HG02884 (cell line): ENCODE measurements at regions not wholly inside any gene's neighbourhood (a gene's known extent, or its start where the extent isn't known, plus 50 kb on each side); places are given as distances from the start of the nearest gene placed in this dataset.
"Not testable (repeated sequence)": the region's sequence is repeated elsewhere in the genome, so short reads cannot be mapped to it uniquely, and the experiment has no call there.

Experiments used
- ATAC-seq: cut with Tn5 transposase; IDR thresholded peaks from one replicate; pipeline ENCODE4 v1.9.1; 2021; ENCODE audit warnings: mild to moderate bottlenecking, moderate library complexity; ENCODE audit not compliant: unreplicated experiment

DNA sequence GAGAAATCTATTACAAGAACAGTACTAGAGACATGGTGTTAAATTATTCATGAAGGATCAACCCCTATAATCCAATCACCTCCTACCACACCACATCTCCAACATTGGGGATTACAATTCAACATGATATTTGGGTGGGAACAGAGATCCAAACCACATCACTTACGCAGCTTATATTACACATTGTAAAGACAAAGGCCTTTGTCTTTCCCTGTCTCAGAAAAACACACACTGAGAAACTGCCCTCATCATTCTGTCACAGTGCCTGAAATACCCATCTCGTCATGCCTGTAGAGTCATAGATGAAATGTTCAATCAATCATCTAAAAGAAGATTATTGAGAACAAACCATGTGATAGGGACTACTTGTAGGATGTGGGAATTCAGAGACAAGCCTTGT is 558.8 kb upstream of the GRIA3 start:
- no peak for ATAC-seq

DNA sequence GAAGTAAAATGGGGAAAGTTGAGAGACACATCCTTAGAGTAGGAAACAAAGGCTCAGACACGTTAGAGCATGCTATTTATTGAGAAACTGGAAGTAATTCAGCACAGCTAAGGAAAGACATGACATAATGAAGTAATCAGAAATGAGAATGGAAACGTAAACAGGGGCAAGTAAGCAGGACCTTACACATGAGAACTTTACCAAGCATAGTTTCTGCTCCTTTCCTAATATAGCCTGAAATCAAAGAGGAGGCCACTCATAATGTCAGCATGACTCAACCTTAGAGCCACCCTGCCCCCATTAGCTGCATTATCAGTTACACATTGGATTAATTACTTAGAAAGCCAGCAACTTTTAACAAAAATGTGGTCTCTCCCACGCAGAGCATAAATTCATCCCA is 558.3 kb upstream of the GRIA3 start:
- ATAC-seq, result no peak

DNA sequence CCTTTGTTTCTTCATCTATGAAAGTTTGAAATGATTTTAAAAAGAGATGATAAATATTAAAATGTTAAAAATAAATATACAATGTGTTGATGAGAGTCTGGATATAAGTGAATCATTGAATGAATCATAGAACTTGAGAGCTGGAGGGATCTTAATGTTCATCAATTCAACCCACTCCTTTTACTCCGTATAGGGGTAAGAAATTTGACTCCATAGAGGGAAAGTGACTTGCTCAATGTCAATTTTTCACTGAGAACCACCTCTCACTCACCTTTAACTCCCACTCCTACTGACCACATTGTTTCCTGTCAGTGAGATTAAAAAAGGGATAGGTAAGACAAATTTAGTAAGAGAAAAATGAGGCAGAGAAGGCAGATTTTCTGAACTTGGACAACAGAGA is 557.2 kb upstream of the GRIA3 start:
- ATAC-seq, result no peak

DNA sequence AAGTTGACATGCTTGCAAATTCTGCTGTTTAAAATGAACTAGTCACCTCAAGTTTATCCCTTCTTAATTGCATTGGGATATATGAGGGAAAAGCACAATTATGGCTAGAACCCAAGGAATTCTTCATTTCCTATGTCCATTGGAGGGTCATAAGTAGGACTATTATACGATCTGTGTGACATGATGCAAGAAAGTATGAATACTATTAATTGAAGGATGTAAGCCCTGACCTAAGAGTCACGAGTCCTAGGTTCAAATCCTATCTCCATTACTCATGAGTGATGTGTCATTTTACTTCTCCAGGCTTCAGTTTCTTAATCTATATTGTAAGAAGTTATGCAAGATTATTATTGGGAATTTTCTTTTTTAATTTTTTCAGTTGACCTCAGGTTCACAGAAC is 542.9 kb upstream of the GRIA3 start:
- no peak for ATAC-seq

DNA sequence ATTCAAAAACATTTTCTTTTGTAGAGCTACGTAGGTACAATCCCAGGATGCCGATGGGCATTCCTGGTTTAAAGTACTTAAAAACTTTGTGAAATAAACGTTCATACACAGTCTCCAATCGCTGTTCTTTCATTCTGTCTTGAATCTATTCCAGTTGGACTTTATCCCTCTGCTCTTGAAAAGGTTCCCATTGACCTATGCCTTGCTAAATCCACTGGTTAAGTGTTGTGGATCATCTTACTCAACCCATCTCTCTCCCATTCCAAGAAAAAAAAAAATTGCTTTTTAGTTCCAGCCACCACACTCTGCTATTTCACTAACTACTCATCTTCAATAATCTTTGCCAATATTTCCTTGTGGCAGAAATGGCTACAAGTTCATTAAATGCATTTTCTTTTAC is 542.3 kb upstream of the GRIA3 start:
- no peak for ATAC-seq

DNA sequence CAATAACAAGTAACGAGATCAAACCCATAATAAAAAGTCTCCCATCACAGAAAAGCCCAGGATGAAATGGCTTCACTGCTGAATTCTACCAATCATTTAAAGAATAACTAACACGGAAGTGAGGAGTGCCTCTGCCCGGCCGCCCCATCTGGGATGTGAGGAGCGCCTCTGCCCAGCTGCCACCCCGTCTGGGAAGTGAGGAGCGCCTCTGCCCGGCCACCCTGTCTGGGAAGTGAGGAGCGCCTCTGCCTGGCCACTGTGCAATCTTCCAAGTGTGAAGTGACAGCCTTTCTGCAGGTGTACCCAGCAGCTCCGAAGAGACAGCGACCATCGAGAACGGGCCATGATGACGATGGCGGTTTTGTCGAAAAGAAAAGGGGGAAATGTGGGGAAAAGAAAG is 528.8 kb upstream of the GRIA3 start:
- not testable (repeated sequence) for ATAC-seq

DNA sequence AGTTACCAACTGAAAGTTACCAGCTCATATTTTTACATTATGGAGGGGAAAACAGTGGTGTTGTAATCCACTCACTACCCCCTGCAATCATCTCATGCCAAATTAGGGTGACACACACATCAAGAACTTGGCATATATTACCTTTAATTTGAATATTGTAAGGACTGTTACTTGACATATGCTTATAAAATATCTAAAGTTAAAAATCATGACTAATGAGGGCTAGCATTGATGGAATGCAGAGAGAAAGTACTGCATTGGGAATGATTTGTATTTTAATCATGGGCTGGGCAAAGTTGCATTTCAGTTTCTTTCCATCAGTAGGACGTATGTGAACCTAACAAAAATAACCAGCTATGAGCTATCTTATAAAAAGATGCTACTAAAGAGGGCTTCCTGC is 517.5 kb upstream of the GRIA3 start:
- no peak for ATAC-seq

DNA sequence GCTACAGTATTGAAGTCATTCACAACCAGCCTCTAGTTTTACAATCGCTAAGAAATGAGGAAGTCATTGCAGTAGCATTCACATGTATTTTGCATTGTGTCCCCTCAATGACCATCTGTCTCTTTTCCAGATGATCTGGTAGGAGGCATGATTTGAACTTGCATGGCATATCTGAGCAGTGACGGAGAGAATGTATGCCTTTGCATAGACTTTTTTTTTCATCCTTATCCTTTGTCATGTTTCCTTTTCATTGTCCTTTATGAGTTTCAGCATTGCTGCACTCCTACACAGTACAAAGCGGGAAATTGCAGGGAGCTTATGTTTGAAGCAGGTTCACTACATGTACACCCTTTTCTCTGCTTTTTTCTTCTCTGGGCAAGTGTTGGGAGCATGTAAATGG is 516.4 kb upstream of the GRIA3 start:
- no peak for ATAC-seq

DNA sequence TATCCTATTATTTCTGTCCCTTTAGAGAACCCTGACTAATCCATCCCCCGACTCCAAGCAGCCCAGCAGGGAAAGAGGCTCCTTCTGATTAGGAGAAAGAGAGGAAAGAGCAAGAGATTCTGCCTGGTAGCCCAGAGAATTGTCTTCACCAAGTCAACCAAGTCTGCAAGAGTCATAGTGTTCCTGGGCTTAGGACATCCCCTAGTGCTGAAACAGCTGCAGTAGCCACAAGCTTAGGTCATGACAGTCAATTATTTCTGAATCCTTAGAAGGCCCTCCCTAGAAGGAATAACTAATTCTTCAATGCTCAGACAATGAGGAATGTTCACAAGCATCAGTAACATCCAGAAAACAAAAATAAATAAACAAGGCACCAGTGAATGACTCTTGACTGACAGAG is 480.3 kb upstream of the GRIA3 start:
- ATAC-seq, result no peak

DNA sequence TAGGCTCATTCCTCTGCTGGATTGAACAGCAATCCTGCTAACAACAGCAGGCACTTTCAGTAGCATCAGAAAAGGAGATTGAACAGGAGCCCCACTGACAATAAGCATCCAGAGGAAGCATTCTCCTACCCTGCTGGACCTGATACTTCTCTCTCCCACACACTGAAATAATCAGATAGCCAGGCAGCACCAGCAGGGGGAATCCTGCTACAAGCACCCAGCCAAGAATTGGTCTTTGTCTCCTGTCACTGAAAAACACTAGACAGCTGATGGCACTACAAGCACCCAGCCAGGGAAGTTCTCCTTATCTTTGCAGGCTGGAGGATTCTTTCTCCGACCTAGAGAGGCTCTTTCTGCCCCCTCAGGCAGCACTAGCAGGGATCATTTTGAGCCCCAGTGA is 444.3 kb upstream of the GRIA3 start:
- no peak for ATAC-seq

DNA sequence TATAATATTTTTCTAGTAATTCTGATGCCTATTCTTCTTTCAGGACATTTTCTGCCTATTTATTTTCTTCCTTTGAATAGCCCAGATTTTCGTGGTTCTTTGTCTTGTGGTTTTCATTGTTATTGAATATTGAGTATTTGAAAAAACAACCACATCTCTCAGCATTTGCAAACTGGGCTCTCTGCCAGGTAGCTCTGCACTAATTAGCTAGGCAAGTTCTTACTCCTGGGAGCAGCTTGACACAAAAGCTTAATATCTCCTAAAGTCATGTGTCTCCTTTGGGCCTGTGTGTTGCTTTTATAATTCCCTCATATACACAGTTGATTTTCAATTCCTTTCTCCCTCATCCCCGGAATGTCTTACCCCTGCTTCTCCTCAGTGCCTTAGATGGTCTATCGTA is 413.5 kb upstream of the GRIA3 start:
- ATAC-seq, result no peak

DNA sequence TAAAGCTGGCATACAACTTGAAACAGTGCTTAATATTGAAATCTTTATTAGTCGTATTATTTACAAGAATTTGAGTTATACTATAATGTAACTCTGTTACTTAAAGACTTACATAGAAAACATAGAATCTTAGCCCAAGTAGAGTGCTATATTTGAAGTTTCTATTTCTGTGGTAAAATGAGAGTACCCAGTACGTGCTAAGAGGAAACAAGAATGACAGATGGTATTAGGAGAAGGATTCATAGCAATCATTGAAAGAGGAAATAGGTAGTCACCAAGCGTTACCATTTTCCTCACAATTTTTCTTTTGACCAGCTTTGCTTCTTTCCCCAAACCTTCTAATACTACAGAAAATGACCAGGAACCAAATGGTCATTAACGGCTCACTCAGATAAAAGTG is 412.1 kb upstream of the GRIA3 start:
- ATAC-seq, result no peak

DNA sequence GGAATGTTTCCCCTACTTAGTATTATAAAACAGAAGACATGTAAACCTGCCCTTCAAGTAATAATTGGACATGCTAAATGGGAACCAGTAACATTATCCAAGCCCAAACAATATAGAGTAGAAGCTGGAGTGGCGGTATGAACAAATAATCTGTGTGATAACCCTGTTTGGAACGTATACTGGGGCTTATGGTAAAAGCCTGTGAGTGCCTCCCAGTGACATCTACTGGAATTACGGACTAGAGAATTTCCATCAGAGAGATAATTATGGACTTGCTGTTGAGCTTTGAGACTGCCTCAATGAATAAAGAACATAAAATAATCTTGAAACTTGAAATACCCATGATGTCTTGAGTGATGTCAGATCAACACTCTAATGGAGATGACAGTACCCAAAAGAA is 406.3 kb upstream of the GRIA3 start:
- ATAC-seq, result no peak

DNA sequence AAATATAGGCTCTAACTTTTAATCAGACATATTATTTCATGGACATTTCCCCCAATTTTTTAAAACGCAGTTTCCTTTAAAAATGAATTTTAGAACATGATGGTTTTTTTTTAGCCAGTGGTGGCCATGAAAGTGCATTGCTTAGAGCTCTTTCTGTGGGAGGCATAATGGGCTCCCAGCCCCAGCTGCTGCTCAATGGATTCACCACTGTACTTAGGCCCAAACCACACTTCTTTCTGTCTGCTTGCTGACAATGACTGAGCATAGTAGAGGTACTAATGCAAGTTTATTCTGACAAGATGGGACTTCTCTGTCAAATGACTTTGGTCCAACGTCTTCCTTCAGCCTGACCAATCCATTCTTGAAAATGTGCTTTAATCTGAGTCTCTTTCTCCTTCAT is 400.2 kb upstream of the GRIA3 start:
- ATAC-seq, result no peak

DNA sequence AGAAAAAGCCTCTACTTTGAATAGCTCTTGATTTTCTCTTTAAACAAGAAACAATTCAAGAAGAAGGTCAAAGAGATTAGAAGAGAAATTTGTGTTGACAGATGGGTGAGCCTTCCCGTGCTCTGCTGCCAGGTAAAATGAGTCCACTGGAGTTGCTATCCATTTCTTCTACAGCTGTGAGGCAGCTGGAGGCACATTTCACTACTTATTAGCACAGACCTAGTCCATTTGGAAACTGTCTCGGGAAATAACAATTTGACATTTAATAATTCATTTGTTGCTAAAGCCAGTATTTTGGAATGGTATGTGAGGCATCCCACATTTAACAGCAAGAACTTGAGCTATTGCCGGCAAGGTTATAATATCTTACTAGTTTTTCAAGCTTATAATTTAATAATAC is 396.8 kb upstream of the GRIA3 start:
- ATAC-seq, result no peak

DNA sequence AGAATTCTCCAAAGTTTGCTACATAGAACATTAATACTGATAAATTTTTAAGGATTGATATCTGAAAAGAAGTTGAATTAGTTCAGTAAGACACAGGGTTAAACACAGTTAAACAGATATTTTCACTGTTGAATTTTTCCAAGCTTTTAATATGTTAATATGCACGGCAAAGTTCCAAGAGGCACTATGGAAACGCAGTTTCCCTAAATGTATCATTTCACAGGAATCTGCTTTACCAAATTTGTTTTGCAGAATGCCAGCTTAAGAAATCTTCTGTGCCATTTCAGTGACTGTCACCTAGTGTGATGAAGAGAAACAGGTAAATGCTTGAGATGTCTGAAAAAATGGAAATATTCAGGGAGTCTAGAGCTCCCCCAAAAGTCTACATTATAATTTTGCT is 395.9 kb upstream of the GRIA3 start:
- no peak for ATAC-seq

DNA sequence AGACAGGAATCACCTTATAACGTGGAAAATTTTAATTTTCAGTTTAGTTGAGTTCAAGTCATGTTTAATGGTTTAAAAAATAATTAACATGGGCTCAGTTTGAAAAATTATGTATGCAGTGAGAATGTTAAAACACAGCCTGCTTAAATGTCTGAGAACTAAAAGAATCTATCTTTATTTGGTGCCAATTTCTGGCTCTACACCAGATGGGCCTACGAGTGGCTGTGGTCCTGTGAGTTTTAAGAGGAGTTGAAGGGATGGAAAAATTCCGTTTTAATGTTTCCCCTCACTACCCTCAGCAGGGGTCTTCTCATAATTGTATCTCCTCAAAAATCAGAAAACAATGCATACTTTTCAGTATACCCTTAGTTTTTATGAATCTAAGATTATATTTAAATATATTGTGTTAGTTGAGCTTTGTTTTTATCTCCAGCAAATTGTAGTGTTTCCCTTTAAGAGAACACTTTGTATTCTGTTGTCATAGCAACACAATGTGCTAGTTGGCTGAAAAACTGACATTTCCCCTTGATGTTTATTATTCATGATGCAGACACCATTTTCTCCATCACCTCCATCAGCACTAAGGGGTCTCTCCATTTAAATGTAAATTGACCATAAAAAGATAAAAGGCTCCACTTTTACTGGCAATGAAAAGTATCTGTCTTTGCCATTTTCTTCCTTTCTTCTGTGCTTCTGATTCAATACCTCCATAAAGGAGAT is 393.5 kb upstream of the GRIA3 start:
- no peak for ATAC-seq

DNA sequence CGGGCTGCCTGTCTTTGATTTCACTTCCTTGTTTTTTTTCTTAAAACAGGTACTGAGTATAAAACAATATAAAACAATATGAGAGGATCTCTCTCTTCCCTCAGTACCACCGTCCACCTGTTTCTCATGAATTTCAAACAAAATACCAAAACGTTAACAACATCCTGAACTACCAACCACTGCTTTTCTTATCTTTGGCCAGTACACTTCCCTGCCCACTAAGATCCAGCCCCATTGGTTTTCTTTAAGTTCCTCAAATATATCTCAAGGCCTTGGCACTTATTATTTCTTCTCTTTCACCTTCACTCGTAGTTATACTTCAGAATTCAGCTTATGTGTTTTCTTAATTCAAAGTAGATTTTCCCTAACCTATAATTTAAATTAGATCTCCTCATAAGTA is 370.2 kb upstream of the GRIA3 start:
- no peak for ATAC-seq

DNA sequence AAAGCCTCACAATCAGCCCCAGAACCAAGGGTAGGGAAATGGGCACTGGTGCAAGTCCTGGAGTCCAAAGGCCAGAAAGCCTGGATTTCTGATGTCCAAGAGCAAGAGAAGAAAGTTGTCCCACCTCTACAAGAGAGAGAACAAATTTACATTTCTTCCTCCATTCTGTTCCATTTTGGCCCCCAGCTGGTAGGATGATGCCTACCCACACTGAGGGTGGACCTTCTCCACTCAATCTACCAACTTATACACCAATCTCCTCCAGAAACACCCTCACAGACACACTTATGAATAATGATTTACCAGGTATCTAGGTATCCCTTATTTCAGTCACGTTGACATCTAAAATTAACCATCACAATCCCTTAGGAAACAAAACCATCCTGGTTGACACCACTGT is 367.8 kb upstream of the GRIA3 start:
- no peak for ATAC-seq

DNA sequence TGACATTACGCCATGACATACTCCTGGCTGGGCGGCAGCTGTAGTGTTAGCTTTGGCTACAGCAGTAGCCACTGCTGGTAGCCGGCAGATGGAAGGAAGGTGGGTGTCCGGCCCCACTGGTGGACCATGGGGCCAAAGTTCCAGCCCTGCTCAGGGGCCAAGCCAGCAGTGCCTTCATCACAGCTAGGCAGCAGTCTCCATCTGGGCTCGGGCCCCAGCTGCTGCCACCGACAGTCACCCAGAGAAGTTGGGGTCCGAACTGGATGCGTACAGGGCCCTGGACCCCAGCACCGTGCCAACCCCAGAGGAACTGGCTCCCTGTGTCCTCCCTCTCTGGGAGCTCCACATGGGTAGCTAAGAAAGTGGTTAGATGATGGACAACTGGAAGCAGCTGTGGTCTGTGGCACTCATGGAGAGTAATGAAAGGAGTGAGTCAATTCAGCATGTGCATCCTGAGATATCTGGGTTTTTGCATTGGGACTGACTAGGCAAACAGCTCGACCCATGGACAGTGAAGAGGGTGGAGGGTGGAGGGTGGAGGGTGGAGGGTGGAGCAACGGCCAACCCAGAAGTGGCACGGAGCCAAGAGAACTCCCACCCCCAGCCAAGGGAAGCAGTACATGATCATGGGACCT is 366.6 kb upstream of the GRIA3 start:
- ATAC-seq, result no peak

DNA sequence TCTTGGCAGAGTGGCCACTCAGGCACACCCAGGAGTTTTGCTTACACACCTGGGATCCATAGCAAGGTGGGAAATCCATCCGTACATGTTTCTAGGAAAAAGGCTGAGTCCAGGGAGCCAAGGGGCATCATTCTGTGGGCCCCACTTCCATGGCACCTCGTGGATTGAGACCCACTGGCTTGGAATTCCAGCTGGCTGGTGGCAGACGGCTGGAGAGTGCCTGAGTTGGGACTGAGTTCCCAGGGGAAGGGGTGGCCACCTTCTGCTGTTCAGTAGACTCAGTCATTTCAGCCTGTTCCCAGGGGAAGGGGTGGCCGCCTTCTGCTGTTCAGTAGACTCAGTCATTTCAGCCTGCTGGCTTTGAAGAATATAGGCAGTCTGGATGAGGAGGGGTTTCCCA is 366.0 kb upstream of the GRIA3 start:
- no peak for ATAC-seq

DNA sequence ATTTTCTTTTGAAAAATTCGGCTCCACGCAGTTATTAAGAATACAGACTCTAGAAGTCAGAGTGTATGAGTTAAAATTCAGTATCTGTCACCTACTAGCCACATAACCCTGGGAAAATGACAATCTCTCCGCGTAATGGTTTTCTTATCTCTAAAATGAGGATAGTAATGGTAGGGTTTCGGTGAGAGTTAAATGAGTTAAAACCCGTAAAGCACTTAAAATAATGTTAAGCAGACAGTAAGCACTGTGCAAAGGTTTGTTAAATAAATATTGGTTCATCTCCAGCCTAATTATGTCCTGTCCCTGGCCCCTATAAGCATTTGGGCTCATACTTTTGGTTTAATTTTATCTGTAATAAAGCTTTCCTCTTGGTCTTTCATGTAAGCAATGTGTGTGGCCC is 350.8 kb upstream of the GRIA3 start:
- no peak for ATAC-seq

DNA sequence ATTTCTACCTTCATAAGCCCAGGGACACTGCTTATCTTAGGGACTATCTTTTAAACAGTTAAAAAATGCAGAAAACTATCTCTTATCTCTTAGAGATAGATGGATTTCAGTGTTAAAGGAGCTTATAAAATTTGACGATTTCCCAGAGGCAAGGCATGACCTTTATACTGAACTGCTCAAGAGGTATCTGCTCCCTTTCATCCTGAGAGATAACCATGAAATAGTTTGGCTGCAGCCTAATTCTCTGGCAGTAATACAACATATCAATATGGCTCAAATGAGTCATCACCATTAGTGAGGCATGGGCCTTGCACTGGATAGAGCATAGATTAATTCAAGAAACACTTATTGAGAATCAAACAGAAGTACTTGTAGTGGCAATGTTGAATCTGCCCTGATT is 348.2 kb upstream of the GRIA3 start:
- no peak for ATAC-seq
